NCI-H1092 (cell line): ENCODE measurements at regions not wholly inside any gene's neighbourhood (a gene's known extent, or its start where the extent isn't known, plus 50 kb on each side); places are given as distances from the start of the nearest gene placed in this dataset.
A peak's percentile ranks its signal among the peaks of the same experiment; 100 is the strongest.
"Not testable (repeated sequence)": the region's sequence is repeated elsewhere in the genome, so short reads cannot be mapped to it uniquely, and the experiment has no call there.

ENCODE experiments used
- DNase-seq: peaks from one replicate; lab custom pipeline; 2025; lab: John Stamatoyannopoulos, UW

DNA sequence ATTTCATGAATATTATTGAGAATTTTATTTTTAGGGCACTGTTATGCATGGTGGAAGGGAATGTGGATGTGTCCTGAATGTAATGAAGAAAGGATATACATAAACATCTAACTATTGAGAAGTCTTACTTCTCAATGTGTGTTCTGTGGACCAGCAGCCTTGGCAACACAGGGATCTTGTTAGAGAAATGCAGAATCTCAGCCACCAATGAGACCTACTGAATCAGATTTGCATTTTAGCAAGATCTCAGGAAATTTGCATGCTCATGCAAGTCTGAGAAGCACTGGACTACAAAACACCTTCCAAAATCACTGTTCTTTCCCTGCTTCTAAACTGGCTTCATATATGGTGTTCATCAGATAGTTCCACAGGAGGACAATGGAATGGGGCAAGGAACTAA is 139.7 kb upstream of the WDFY3 start:
- DNase-seq = no peak

DNA sequence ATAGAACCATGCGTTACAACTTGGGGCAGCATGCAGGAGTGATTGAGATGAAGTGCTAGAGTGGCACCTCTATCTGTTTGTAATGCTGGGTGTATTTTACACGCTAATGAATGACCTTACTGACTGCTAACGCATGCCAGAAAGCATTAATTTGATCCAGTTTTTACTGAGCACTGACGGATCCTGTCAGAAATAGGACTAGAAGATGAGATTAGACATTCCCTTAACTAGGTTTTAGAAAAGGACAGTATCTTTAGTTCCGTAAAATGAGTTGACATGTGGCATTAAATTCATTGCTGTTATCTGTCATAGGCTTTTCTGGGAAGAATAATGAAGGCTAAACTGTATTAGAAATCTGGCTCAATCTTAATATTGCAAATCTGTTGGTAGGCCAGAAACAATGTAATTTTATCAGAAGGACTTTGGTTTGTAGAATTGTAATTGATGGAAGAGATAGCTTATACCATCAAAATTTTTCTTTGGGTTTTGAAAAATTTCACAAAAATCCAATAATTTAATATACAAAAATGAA is 140.4 kb upstream of the WDFY3 start:
- no peak for DNase-seq

GRCh38 chr4:85107553-85107952 is 141.1 kb upstream of the WDFY3 start:
- no peak for DNase-seq

GRCh38 chr4:85113706-85114105 is 147.2 kb upstream of the WDFY3 start:
- DNase-seq = no peak

- DNase-seq = no peak
These were observed 148.0 kb upstream of the WDFY3 start for GRCh38 chr4:85114526-85114925.

DNA sequence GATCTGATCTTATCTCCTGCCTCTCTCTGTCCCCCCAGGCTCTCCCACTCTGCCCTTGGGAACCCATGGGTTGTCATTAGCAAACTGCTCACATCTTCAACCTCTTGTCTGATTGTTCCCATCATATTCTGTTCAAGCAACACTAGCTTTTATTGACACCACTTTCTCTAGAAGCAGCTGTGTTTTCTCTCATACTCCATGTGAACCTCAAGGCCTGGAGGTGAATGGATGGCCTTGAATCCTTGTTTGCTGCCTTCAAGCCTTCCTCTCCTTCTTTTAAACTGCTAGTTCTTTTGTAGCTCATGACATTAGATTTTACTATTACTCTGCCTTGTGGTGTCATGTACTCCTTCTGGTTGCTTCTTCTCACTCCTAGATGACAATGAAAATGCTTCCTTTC is 149.5 kb upstream of the WDFY3 start:
- no peak for DNase-seq

DNA sequence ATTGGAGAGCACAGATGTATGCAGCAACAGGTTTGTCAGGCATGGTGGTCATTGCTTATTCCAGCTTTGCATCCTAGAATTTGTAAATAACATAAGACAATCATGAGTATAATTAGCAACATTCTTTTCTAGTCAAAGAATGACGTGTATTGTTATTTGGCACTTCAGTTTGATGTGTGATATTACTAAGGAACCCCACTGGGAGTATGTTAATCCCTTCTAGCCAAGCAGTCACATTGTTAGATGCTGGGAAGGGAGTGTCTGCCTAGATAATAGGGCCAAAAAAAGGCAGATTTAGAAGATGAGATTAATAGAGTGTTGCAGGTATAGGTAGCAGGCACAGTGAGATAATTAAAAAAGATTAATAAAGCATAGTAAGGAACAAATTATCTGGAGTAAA is 159.2 kb upstream of the WDFY3 start:
- no peak for DNase-seq

- no peak for DNase-seq
These were observed 160.6 kb upstream of the WDFY3 start for GRCh38 chr4:85126991-85127591.

DNA sequence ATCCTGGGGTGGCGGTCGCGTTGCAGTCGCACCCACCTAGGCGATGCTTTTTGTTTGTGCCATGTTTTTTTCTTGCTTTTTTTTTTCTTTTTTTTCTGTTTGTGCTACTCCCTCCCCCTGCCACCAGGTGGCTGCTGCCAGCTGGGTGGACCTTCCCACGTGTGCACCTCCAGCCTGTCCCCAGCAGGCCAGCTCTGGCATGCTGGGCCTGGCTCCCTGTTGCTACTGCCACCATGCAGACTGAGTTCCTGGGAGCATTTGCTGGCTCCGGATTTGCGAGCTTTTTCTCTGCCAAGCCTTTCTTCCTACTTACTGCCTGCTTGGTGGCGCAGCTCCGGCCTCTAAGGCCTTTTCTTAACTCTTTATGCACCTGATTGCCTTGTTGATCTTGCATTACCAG is 161.2 kb upstream of the WDFY3 start:
- no peak for DNase-seq

DNA sequence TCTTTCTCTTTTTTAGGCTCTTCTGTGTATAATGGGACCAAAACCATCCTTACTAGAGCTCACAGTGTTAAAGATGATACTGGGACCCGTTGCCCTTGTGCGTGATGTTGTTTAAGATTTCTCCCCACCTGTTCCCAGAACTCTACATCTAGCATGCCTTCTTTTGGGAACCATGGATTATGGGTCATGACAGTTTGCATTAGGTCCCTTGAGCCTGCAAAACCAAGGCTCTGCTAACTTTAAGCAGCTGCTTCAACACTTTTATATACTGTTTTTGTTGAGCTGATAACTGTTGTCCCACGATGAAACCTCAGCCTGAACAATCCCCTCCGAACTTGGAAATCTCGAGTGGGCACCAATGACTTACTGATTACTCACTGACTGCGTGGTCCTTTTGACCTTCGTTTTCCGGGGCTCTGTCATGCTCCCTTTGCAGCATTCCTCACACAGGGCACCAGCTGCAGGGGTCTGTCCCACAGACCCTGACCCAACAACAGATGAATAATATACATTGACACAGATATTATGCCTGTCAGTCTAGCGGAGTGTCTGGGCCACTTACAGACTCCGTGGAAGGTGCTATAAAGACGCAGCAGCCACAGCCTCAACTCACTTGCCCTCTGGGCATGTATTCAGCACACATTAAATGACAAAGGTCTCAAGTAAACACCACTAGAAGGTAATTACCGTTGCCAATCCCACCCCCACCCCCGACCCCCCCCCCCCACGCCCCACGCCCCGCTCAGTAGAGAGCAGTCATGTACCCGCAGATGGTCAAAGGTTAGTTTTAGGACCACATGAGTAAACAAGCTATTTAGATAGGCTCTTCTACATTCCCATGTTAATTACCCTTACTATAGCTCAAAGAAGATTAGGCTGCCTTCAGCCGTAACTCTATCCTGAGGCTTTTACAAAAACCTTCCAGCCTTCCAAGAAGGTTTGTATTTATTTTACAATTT is 162.0 kb upstream of the WDFY3 start:
- no peak for DNase-seq

DNA sequence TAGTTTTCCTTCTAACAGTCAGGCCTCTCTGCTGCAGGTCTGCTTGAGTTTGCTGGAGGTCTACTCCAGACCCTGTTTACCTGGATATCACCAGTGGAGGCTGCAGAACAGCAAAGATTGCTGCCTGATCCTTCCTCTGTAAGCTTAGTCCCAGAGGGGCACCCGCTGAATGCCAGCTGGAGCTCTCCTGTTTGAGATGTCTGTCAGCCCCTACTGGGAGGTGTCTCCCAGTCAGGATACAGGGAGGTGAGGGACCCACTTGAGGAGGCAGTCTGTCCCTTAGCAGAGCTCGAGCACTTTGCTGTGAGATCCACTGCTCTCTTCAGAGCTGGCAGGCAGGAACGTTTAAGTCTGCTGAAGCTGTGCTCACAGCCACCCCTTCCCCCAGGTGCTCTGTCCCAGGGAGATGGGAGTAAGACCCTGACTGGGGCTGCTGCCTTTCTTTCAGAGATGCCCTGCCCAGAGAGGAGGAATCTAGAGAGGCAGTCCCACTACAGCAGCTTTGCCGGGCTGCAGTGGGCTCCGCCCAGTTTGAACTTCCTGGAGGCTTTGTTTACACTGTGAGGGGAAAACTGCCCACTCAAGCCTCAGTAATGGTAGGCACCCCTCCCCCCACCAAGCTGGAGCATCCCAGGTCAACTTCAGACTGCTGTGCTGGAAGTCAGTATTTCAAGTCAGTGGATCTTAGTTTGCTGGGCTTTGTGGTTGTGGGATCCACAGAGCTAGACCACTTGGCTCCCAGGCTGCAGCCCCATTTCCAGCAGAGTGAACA is 163.1 kb upstream of the WDFY3 start:
- DNase-seq = not testable (repeated sequence)

DNA sequence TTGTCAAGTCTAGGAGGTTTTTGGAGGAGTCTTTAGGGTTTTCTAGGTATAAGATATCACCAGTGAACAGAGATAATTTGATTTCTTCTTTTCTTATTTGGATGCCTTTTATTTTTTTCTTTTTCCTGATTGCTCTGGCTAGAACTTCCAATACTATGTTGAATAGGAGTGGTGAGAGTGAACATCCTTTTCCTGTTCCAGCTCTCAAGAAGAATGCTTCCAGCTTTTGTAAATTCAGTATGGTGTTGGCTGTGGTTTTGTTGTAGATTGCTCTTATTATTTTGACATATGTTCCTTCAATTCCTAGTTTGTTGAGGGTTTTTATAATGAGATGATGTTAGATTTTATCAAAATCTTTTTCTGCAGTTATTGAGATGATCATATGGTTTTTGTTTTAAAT is 165.6 kb upstream of the WDFY3 start:
- no peak for DNase-seq

- DNase-seq = no peak
These were observed 166.1 kb upstream of the WDFY3 start for GRCh38 chr4:85132570-85132969.

DNA sequence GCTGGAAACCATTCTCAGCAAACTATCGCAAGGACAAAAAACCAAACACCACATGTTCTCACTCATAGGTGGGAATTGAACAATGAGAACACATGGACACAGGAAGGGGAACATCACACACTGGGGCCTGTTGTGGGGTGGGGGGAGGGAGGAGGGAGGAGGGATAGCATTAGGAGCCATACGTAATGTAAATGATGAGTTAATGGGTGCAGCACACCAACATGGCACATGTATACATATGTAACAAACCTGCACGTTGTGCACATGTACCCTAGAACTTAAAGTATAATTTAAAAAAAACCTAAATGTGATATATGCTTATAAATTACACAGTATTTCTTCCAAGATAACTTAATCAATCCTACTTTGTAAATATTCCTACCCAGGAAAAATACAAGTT is 173.3 kb upstream of the WDFY3 start:
- not testable (repeated sequence) for DNase-seq

- DNase-seq = no peak
These were observed 176.0 kb upstream of the WDFY3 start for GRCh38 chr4:85142451-85142850.

GRCh38 chr4:85147481-85148076 is 181.1 kb upstream of the WDFY3 start:
- DNase-seq = peak; percentile 68

GRCh38 chr4:85149676-85150075 is 183.2 kb upstream of the WDFY3 start:
- no peak for DNase-seq

DNA sequence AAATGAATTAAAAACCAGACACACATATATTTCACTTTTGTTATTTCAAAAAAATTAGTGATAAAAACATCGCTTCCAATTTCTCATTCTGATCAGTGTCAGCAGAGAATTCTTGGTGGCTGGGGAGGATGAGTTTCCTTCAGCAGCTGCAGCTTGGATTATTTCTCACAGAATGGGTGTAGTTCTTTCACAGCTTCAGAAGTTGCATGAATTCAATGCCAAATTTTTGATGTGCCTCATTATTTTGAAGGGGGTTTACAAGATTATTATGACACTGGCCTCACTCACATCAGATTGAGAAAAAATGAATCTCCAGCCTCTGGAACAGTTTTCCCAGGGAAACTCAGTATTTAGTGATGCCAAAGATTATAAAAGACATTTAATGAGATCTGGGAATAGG is 184.9 kb upstream of the WDFY3 start:
- no peak for DNase-seq

GRCh38 chr4:85151786-85152185 is 185.3 kb upstream of the WDFY3 start:
- DNase-seq = no peak

GRCh38 chr4:85152480-85152879 is 186.0 kb upstream of the WDFY3 start:
- DNase-seq = no peak

DNA sequence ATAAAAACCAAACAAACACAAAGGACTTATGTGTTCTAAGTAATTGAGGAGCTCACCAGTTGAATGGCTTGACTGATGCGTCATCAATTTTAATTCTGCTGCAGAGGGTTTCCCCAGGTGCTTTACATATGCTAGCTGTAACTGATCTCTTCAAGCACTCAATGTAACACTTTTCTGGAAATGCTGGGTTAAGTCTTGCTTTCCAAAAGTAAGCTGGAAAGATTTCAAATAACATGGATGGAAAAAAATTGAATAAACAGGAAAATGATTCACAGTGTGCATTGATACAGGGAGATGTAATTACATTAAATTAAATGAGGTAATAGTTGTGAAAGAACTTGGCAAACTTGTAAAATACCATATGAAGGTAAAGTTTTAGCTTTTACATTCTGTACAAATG is 186.7 kb upstream of the WDFY3 start:
- no peak for DNase-seq

- DNase-seq = no peak
These were observed 188.1 kb upstream of the WDFY3 start for GRCh38 chr4:85154591-85154990.
